PFSK-1 (cell line): ENCODE measurements at regions not wholly inside any gene's neighbourhood (a gene's known extent, or its start where the extent isn't known, plus 50 kb on each side); places are given as distances from the start of the nearest gene placed in this dataset.

Source experiments
- FOXP2 ChIP-seq: optimal IDR thresholded peaks from 2 replicates; pipeline ENCODE3; 2011; ENCODE audit warnings: borderline replicate concordance, control low read depth, inconsistent platforms; ENCODE audit not compliant: insufficient read depth; ENCODE audit errors: extremely low read length, extremely low read depth
- POLR2AphosphoS5 ChIP-seq: IDR thresholded peaks from 2 replicates; pipeline ENCODE4 v1.6.1; 2012; ENCODE audit warnings: low read depth, mild to moderate bottlenecking, control low read depth, low read length, moderate library complexity
- SIN3A ChIP-seq: IDR thresholded peaks from 2 replicates; pipeline ENCODE4 v1.6.1; 2012; ENCODE audit warnings: mild to moderate bottlenecking, low read length, moderate library complexity, borderline replicate concordance; ENCODE audit not compliant: insufficient read depth
- TAF1 ChIP-seq: IDR thresholded peaks from 2 replicates; pipeline ENCODE4 v1.6.1; 2012; ENCODE audit warnings: low read length, control low read depth, borderline replicate concordance; ENCODE audit not compliant: insufficient read depth
- TF ChIP-seq, protein P1 (sequence below), 2 experiments: IDR thresholded peaks; 2 replicates each; pipeline versions ENCODE4 v1.6.1 to v1.8.0; 2011 to 2012; ENCODE audit warnings: low read depth in 2 of 2, low read length in 2 of 2, control low read depth in 1 of 2, inconsistent platforms in 1 of 2, mild to moderate bottlenecking in 1 of 2, moderate library complexity in 1 of 2; ENCODE audit not compliant: insufficient read depth in 1 of 2

DNA sequence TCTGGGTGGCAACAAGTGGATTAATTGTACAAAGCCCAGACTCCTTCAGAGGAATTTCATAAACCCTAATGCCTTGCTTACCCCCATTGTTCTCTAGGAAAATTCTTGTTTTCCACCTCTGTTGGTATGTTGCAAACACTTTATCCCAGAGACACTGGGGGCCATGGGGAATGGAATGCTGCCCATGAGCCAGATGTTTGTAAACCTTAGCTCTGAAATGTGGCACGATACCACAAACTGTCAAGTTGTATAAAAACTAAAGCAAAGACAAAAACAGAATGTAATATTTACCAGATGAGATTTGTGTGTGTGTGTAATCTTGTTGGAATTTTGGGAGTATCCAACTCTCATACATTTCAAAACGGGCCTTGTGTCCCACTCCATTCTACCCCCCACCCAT, 465.0 kb downstream of the EBF1 start:
- TF ChIP-seq FOXP2 (no peak), TAF1 (no peak), SIN3A (no peak), POLR2AphosphoS5 (no peak)
- TF ChIP-seq, protein P1, sequence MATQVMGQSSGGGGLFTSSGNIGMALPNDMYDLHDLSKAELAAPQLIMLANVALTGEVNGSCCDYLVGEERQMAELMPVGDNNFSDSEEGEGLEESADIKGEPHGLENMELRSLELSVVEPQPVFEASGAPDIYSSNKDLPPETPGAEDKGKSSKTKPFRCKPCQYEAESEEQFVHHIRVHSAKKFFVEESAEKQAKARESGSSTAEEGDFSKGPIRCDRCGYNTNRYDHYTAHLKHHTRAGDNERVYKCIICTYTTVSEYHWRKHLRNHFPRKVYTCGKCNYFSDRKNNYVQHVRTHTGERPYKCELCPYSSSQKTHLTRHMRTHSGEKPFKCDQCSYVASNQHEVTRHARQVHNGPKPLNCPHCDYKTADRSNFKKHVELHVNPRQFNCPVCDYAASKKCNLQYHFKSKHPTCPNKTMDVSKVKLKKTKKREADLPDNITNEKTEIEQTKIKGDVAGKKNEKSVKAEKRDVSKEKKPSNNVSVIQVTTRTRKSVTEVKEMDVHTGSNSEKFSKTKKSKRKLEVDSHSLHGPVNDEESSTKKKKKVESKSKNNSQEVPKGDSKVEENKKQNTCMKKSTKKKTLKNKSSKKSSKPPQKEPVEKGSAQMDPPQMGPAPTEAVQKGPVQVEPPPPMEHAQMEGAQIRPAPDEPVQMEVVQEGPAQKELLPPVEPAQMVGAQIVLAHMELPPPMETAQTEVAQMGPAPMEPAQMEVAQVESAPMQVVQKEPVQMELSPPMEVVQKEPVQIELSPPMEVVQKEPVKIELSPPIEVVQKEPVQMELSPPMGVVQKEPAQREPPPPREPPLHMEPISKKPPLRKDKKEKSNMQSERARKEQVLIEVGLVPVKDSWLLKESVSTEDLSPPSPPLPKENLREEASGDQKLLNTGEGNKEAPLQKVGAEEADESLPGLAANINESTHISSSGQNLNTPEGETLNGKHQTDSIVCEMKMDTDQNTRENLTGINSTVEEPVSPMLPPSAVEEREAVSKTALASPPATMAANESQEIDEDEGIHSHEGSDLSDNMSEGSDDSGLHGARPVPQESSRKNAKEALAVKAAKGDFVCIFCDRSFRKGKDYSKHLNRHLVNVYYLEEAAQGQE (IDR thresholded peaks at IDR 0.05; ENCODE audit: insufficient read depth in 1 of 2, low read depth in 2 of 2, low read length in 2 of 2) = no peak

DNA sequence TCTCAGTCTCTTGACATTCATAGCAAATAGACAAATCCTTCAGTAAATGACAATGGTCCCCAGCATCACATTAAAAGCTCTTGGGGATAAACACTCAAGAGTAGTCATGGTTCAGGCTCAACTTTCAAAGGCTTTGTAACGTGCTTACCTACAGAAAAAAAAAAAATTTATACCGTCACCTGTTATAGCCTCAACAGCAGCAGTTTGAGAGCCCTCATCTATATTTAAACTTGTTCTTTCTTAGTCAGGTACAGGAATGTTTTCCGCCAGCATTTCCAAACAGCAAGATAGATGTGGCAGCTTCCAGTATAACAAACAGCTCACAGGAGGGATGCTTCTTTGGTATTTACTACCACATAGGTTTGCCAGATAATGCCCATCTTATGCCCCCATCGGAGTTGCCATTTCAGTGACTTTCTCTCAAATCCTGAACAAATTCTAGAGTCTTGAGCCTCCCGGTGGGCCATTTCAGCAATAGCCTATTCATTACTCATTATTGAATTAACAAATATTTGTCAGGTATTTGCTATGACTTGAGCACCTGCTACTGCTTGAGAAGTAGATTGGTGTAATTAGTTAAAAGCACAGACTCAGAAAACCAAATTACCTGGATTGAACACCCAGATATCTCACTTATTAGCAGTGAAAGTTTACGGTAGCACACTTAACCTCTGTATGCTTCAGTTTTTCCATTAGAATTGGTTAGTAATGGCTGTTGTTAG, 470.0 kb downstream of the EBF1 start:
- no peak for TF ChIP-seq FOXP2
- TF ChIP-seq POLR2AphosphoS5 = no peak
- no peak for TF ChIP-seq SIN3A
- TF ChIP-seq TAF1 = no peak
- TF ChIP-seq, protein P1 (IDR thresholded peaks at IDR 0.05; ENCODE audit: insufficient read depth in 1 of 2, low read depth in 2 of 2, low read length in 2 of 2) = no peak

DNA sequence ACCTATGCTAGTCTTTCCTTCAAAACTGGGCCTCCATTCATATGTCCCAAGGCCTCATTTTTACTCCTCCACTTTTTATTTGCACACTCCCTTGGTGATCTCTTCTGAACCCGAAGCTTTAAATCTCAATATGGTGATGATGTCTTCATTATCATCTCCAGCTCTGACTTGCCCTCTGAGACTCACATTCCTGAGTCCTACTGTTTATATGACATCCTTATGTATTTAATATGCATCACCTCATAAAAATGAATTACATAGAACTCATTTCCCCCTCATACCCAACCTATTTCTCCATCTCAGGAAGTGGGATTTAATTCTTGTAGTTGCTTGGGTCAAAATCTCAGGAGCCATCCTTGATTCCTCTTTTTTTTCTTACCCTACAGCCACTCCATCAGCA, 473.0 kb downstream of the EBF1 start:
- no peak for TF ChIP-seq POLR2AphosphoS5
- TF ChIP-seq TAF1 = no peak
- TF ChIP-seq, protein P1 (IDR thresholded peaks at IDR 0.05; ENCODE audit: insufficient read depth in 1 of 2, low read depth in 2 of 2, low read length in 2 of 2) = no peak
- no peak for TF ChIP-seq FOXP2
- TF ChIP-seq SIN3A = no peak

DNA sequence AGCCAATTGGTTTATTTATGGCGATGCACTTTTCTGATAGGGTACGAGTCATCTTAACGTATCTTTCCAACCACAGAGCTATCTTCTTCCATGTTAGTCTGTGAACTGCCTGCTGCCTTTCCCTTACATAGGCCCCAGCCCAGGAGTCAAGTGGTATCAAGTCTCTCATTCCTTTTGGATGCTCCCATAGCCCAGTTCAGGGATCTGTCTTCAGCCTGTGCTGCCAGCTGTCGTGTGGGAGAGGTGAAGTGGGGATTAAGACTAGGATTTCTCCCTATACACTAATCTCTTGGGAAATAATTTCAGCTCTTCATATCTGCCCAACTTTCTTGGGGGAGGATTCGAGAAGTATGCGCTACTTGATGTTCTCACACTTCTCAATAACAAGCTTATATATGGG, 475.7 kb downstream of the EBF1 start:
- no peak for TF ChIP-seq POLR2AphosphoS5
- no peak for TF ChIP-seq TAF1
- no peak for TF ChIP-seq FOXP2
- TF ChIP-seq, protein P1 (IDR thresholded peaks at IDR 0.05; ENCODE audit: insufficient read depth in 1 of 2, low read depth in 2 of 2, low read length in 2 of 2) = no peak
- no peak for TF ChIP-seq SIN3A

DNA sequence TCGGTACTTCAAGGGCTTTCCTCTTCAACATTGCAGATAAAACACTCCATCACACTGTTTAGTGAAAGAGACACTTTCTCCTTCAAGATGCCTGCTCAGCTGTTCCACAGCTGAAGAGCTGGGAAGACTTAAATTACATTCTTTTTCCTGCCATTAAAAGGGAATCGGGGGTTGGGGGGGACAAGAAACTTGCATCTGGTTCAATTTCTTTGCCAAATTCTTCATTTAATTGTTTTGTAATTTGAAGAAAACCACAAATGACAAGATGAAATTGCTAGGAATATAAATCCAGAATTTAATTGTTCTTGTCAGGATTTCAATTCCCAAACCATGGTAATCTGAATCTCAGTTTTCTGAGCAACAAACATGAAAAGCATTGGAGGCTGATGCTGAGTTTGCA, 478.3 kb downstream of the EBF1 start:
- TF ChIP-seq POLR2AphosphoS5 (no peak), SIN3A (no peak), TAF1 (no peak), FOXP2 (no peak)
- TF ChIP-seq, protein P1 (IDR thresholded peaks at IDR 0.05; ENCODE audit: insufficient read depth in 1 of 2, low read depth in 2 of 2, low read length in 2 of 2) = no peak
